Nephron (organoid): ENCODE measurements at regions not wholly inside any gene's neighbourhood (a gene's known extent, or its start where the extent isn't known, plus 50 kb on each side); places are given as distances from the start of the nearest gene placed in this dataset.

ENCODE experiments used
- H3K27ac Mint-ChIP-seq, 3 experiments: 2 replicates each; pipeline ENCODE4 v1.8.0; 2020; ENCODE audit warnings: mixed read lengths in 3 of 3, mild to moderate bottlenecking in 2 of 3, moderate library complexity in 1 of 3
- H3K27me3 Mint-ChIP-seq: 2 replicates; pipeline ENCODE4 v1.8.0; 2021; ENCODE audit warnings: low read depth, mild to moderate bottlenecking, moderate library complexity, mixed read lengths
- H3K36me3 Mint-ChIP-seq: 2 replicates; pipeline ENCODE4 v1.8.0; 2020; ENCODE audit warnings: low read depth, mixed read lengths
- H3K4me1 Mint-ChIP-seq: 2 replicates; pipeline ENCODE4 v1.8.0; 2020; ENCODE audit warnings: mixed read lengths
- H3K4me3 Mint-ChIP-seq, 3 experiments: 2 replicates each; pipeline ENCODE4 v1.8.0; 2020; ENCODE audit warnings: mild to moderate bottlenecking in 3 of 3, mixed read lengths in 3 of 3, moderate library complexity in 2 of 3
- H3K9me3 Mint-ChIP-seq: 2 replicates; pipeline ENCODE4 v1.8.0; 2020; ENCODE audit warnings: mixed read lengths
- TF ChIP-seq, protein P1 (sequence below), 3 experiments: fragments of 200-600 bp; sonication (generic); IDR thresholded peaks; one replicate each; pipeline ENCODE4 v1.5.0; 2021; ENCODE audit warnings: antibody characterized with exemption in 3 of 3; ENCODE audit not compliant: unreplicated experiment in 3 of 3

DNA sequence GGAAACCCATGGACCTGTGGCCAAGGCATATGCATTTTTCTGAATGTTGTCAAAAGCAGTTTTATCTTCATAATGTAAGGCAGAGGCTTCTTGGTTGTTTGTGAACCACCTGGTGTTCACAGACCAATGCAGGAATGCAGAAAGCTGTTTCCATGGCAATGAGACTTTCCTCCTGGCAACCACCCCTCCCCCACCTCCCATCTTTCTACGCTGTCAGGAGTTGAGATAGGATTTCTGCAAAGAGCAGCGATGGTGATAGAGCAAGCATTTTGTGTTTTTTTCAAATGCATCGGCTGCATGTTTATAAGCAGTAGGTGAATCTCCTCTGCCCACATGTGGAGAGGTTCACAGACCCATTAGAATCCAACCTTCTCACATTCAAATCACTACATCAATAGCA, 114.1 kb upstream of the SMLR1 start:
- H3K27ac Mint-ChIP-seq = no peak overlapping the region
- peaks cover 8% of the 10 kb centered on the region for H3K4me1 Mint-ChIP-seq
- no peaks in the 10 kb centered on the region for H3K36me3 Mint-ChIP-seq
- H3K4me3 Mint-ChIP-seq = no peak overlapping the region
- TF ChIP-seq, protein P1, sequence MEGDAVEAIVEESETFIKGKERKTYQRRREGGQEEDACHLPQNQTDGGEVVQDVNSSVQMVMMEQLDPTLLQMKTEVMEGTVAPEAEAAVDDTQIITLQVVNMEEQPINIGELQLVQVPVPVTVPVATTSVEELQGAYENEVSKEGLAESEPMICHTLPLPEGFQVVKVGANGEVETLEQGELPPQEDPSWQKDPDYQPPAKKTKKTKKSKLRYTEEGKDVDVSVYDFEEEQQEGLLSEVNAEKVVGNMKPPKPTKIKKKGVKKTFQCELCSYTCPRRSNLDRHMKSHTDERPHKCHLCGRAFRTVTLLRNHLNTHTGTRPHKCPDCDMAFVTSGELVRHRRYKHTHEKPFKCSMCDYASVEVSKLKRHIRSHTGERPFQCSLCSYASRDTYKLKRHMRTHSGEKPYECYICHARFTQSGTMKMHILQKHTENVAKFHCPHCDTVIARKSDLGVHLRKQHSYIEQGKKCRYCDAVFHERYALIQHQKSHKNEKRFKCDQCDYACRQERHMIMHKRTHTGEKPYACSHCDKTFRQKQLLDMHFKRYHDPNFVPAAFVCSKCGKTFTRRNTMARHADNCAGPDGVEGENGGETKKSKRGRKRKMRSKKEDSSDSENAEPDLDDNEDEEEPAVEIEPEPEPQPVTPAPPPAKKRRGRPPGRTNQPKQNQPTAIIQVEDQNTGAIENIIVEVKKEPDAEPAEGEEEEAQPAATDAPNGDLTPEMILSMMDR (IDR thresholded peaks at IDR 0.05; ENCODE audit: unreplicated experiment in 3 of 3) = no peak
- H3K27me3 Mint-ChIP-seq = no peaks in the 10 kb centered on the region
- H3K9me3 Mint-ChIP-seq = no peaks in the 10 kb centered on the region

DNA sequence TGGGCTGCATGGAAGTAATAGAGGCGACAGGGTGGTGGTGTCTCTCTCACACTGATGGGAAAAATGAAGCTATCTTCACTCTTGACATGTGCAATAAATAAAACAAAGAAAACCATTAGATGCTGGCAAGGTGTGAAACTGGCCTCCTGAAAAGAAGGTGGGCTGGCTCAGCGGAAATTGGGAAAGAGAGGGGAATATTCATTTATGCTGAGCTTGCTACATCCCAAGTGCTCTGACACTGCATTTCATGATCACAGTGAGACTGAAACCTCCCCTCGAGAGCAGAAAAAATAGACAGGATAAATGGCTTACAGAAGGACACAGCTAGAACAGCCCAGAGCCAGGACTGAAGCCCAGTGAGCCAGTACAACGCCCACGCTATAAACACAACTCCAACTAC, 112.1 kb upstream of the SMLR1 start:
- Mint-ChIP-seq H3K4me1 (peaks cover 8% of the 10 kb centered on the region), H3K36me3 (no peaks in the 10 kb centered on the region), H3K27ac (no peak overlapping the region), H3K9me3 (no peaks in the 10 kb centered on the region), H3K4me3 (no peak overlapping the region), H3K27me3 (peaks cover 6% of the 10 kb centered on the region)
- TF ChIP-seq, protein P1 (IDR thresholded peaks at IDR 0.05; ENCODE audit: unreplicated experiment in 3 of 3) = no peak

DNA sequence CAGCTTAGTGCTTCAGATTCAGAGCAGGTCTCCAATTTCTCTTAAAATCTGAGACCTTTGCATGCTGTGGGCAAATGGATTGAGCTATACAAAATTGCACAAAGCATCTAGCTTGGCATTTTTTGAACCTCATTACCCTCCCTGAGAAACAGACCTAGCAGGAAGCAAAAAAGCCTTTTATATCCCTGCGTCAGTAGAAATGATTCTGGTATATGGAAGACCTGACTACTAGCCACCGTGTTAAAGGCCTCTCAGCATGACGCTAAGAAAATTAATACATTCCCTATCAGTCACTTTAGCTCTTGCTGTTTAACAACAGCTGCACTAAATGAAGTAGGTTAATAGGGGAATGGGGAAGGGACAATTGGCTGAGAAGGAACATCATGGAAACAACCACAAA, 110.7 kb upstream of the SMLR1 start:
- H3K27ac Mint-ChIP-seq = no peak overlapping the region
- TF ChIP-seq, protein P1 (IDR thresholded peaks at IDR 0.05; ENCODE audit: unreplicated experiment in 3 of 3) = no peak
- H3K36me3 Mint-ChIP-seq = no peaks in the 10 kb centered on the region
- no peaks in the 10 kb centered on the region for H3K9me3 Mint-ChIP-seq
- peaks cover 6% of the 10 kb centered on the region for H3K27me3 Mint-ChIP-seq
- no peak overlapping the region for H3K4me3 Mint-ChIP-seq
- peaks cover 8% of the 10 kb centered on the region for H3K4me1 Mint-ChIP-seq

DNA sequence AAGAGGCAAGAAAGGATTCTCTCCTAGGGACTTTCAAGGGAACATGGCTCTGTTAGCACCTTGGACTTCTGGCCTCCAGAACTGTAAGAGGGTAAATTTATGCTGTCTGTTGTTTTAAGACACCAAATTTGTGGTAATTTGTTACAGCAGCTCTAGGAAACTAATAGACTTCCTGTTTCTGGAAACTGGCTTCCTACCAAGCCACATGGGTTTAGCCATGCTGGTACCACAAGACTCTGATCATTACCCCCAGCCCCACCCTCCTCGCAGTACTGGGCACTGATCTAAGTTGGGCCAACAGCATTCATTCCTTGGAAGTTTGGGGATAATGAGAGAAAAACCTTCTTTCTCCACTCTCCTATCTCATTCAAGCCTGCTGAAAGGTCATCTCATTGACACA, 109.5 kb upstream of the SMLR1 start:
- TF ChIP-seq, protein P1 (IDR thresholded peaks at IDR 0.05; ENCODE audit: unreplicated experiment in 3 of 3) = no peak
- no peak overlapping the region for H3K27ac Mint-ChIP-seq
- H3K27me3 Mint-ChIP-seq = peaks cover 6% of the 10 kb centered on the region
- peaks cover 8% of the 10 kb centered on the region for H3K4me1 Mint-ChIP-seq
- H3K4me3 Mint-ChIP-seq = no peak overlapping the region
- no peaks in the 10 kb centered on the region for H3K36me3 Mint-ChIP-seq
- no peaks in the 10 kb centered on the region for H3K9me3 Mint-ChIP-seq

DNA sequence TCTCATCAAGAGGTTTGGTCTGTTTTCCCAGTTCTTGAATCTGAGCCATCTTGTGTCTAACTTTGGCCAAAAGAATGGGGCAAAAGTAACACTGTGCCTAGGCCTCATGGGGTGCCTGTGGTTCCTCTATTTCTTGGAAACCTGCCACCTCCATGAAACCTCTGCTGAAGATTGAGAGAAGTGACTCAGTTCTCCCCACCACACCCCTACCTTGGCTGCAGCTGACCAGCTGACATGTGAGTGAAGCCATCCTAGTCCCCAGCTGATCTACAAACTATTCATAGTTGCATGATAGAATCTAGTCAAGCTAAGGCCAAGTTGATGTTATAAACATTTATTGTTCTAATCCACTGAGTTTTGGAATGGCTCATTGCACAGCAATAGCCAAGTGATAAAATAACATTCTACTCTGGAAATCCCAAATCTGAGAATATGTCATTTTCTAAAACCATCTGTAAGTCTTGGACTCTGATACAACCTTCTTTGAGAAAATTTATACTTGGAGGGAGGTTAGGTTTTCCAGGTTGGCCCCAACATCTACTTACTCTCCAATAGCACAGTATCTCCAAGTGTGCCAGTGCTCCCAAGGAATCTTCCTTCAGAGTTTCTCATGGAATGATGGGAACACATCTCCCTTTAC, 107.0 kb upstream of the SMLR1 start:
- TF ChIP-seq, protein P1 (IDR thresholded peaks at IDR 0.05; ENCODE audit: unreplicated experiment in 3 of 3) = no peak
- H3K27me3 Mint-ChIP-seq = peaks cover 10% of the 10 kb centered on the region
- H3K4me3 Mint-ChIP-seq = no peak overlapping the region
- H3K4me1 Mint-ChIP-seq = no peaks in the 10 kb centered on the region
- no peak overlapping the region for H3K27ac Mint-ChIP-seq
- H3K9me3 Mint-ChIP-seq = no peaks in the 10 kb centered on the region
- no peaks in the 10 kb centered on the region for H3K36me3 Mint-ChIP-seq

DNA sequence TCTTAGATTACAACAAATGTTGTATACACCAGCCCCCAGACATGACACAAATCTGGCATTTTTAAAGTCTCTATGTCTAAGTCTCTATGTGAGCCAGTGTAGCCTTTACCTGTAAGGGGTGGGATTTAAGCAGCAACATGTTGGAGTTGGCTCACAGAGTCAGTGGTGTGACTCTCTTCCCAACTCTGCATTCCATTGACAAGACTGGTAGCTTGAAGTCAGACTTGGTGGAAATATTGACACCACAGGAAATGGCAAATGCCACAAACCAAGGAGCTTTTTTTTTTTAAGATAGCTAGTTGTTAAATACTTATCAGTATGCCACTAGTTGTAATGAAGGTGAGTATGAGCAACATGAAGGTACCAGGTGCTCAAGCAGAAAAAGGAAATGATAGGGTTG, 103.1 kb upstream of the SMLR1 start:
- Mint-ChIP-seq H3K9me3 (peaks cover 15% of the 10 kb centered on the region), H3K4me1 (no peaks in the 10 kb centered on the region), H3K36me3 (no peaks in the 10 kb centered on the region), H3K4me3 (no peak overlapping the region), H3K27me3 (peaks cover 5% of the 10 kb centered on the region), H3K27ac (no peak overlapping the region)
- TF ChIP-seq, protein P1 (IDR thresholded peaks at IDR 0.05; ENCODE audit: unreplicated experiment in 3 of 3) = no peak
